Left lung (tissue), 4 donors: ENCODE measurements at regions not wholly inside any gene's neighbourhood (a gene's known extent, or its start where the extent isn't known, plus 50 kb on each side); places are given as distances from the start of the nearest gene placed in this dataset.
"Not testable (repeated sequence)": the region's sequence is repeated elsewhere in the genome, so short reads cannot be mapped to it uniquely, and the experiment has no call there.

Experiments
- ATAC-seq: fragments of 200-7000 bp; cut with Tn5 transposase; one replicate; pipeline ENCODE4 v1.9.1; 2020; ENCODE audit warnings: moderate library complexity
- DNase-seq, 4 donors: peaks; one replicate each; pipeline ENCODE4 v3.0.0-alpha.2; 2013 to 2020
- H3K27ac ChIP-seq, 2 donors: fragments of 200-600 bp; sonication (generic) in 1 of 2; one replicate each; pipeline versions ENCODE4 v1.5.0 to v1.8.0; 2020 to 2021
- H3K27me3 ChIP-seq, 2 donors: fragments of 200-600 bp; sonication (generic) in 1 of 2; one replicate each; pipeline versions ENCODE4 v1.5.0 to v1.8.0; 2020 to 2021
- H3K36me3 ChIP-seq, 2 donors: fragments of 200-600 bp; sonication (generic) in 1 of 2; one replicate each; pipeline versions ENCODE4 v1.5.0 to v1.8.0; 2020 to 2021
- H3K4me1 ChIP-seq, 2 donors: fragments of 200-600 bp; one replicate each; pipeline ENCODE4 v1.8.0; 2021
- H3K4me3 ChIP-seq, 2 donors: fragments of 200-600 bp; sonication (generic) in 1 of 2; one replicate each; pipeline versions ENCODE4 v1.5.0 to v1.8.0; 2020 to 2021; ENCODE audit warnings: mild to moderate bottlenecking in 1 of 2
- H3K9me3 ChIP-seq, 2 donors: fragments of 200-600 bp; sonication (generic) in 1 of 2; one replicate each; pipeline versions ENCODE4 v1.5.0 to v1.8.0; 2020 to 2021
- intact Hi-C, 2 donors: fragments of 100-400 bp; cut with DNase I; formaldehyde crosslinking; loops; one replicate each; pipeline versions ENCODE4 v1.11.2 to v1.14.2; 2022
- TF ChIP-seq, protein P1 (sequence below), 2 donors: fragments of 200-600 bp; sonication (generic) in 1 of 2; IDR thresholded peaks; one replicate each; pipeline versions ENCODE4 v1.5.0 to v1.8.0; 2021; ENCODE audit warnings: antibody characterized with exemption in 2 of 2
- donor health status: DM: no; HTN: yes; CAD: no.
- donor health status: DM: no; HTN: no; CAD: no.

DNA sequence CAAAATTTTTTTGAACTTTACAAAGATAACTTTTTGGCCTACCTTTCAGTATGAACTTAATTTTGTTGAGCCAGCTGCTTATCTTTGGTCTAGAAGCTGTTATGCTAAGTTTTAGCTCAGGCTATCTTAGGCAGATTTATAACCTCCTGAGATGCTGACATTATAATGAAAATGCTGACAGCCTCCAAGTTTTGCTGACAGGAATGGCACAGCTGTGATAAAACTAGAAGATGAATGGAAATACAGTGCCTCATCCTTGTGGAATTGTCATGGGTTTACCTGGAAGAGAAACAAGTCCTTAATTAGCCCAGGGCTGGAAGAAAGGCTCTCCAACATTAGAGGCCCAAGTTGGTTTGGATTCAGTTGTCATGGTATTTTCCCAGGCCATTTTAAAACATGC is 123.3 kb downstream of the OXSM start:
- Histone ChIP-seq H3K27me3 (no peaks in the 10 kb centered on the region), H3K4me3 (no peak overlapping the region), H3K36me3 (no peaks in the 10 kb centered on the region), H3K27ac (no peak overlapping the region), H3K4me1 (no peaks in the 10 kb centered on the region), H3K9me3 (no peaks in the 10 kb centered on the region)
- TF ChIP-seq, protein P1, sequence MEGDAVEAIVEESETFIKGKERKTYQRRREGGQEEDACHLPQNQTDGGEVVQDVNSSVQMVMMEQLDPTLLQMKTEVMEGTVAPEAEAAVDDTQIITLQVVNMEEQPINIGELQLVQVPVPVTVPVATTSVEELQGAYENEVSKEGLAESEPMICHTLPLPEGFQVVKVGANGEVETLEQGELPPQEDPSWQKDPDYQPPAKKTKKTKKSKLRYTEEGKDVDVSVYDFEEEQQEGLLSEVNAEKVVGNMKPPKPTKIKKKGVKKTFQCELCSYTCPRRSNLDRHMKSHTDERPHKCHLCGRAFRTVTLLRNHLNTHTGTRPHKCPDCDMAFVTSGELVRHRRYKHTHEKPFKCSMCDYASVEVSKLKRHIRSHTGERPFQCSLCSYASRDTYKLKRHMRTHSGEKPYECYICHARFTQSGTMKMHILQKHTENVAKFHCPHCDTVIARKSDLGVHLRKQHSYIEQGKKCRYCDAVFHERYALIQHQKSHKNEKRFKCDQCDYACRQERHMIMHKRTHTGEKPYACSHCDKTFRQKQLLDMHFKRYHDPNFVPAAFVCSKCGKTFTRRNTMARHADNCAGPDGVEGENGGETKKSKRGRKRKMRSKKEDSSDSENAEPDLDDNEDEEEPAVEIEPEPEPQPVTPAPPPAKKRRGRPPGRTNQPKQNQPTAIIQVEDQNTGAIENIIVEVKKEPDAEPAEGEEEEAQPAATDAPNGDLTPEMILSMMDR (IDR thresholded peaks at IDR 0.05) = no peak
- DNase-seq (no peak), ATAC-seq (no peak)
- intact Hi-C loops = no loop called here

DNA sequence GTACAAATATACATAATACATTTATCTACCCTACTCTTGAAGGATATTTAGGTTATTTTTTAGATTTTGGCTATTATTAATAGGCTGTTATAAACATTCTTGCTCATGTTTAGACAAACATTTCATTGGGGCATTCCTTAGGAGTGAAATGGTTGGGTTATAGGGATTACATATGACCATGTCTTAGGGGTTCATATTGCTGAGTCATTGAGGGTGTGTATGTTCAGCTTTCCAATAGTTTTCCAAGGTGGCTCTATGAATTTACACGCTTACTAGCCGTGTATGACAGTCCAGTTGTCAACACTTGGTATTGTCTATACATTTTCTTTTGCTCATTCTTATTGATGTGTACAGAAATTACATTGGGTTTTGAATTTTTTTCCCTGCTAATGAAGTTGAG is 125.8 kb downstream of the OXSM start:
- H3K4me3 ChIP-seq = no peak overlapping the region
- intact Hi-C loops = no loop called here
- H3K27ac ChIP-seq = no peak overlapping the region
- ATAC-seq (no peak), DNase-seq (no peak)
- TF ChIP-seq, protein P1 (IDR thresholded peaks at IDR 0.05) = no peak
- H3K36me3 ChIP-seq = no peaks in the 10 kb centered on the region
- H3K27me3 ChIP-seq = no peaks in the 10 kb centered on the region
- no peaks in the 10 kb centered on the region for H3K4me1 ChIP-seq
- H3K9me3 ChIP-seq = no peaks in the 10 kb centered on the region

DNA sequence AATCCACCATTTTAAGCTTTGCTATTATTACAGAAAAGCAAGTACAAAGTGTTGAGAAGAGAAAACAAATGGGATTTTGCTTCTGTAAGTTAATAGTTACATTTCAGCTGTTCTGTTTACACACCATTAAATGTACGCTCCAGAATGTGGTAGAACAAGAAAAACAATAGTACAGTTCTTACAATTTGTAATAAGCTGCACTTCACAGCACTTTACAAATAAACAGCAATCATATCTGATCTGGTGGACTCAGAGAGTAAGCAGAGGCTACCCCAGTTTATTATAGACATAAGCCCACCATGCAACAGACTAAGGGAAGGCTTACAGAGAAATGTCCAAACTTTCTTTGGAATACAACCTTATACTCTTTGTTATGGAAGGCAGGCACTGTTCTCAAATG is 126.4 kb downstream of the OXSM start:
- ATAC-seq (peak; percentile 35), DNase-seq (peak in 1 of 4 donors; percentile 26)
- TF ChIP-seq, protein P1 (IDR thresholded peaks at IDR 0.05) = no peak

DNA sequence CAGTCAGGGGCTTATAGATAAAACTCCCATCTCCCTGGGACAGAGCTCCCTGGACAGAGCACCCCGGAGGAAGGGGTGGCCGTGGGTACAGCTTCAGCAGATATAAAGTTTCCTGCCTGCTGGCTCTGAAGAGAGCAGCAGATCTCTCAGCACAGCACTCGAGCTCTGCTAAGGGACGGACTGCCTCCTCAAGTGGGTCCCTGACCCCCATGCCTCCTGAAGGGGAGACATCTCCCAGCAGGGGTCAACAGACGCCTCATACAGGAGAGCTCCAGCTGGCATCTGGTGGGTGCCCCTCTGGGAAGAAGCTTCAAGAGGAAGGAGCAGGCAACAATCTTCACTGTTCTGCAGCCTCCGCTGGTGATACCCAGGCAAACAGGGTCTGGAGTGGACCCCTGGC is 142.1 kb downstream of the OXSM start:
- intact Hi-C loops, H3K4me1 ChIP-seq: not testable (repeated sequence)

More for the DNA sequence above, 126.4 kb downstream of the OXSM start:
- Histone ChIP-seq H3K9me3 (no peaks in the 10 kb centered on the region), H3K4me1 (no peaks in the 10 kb centered on the region), H3K36me3 (no peaks in the 10 kb centered on the region), H3K27ac (no peak overlapping the region), H3K4me3 (no peak overlapping the region), H3K27me3 (no peaks in the 10 kb centered on the region)
- intact Hi-C loops = no loop called here

DNA sequence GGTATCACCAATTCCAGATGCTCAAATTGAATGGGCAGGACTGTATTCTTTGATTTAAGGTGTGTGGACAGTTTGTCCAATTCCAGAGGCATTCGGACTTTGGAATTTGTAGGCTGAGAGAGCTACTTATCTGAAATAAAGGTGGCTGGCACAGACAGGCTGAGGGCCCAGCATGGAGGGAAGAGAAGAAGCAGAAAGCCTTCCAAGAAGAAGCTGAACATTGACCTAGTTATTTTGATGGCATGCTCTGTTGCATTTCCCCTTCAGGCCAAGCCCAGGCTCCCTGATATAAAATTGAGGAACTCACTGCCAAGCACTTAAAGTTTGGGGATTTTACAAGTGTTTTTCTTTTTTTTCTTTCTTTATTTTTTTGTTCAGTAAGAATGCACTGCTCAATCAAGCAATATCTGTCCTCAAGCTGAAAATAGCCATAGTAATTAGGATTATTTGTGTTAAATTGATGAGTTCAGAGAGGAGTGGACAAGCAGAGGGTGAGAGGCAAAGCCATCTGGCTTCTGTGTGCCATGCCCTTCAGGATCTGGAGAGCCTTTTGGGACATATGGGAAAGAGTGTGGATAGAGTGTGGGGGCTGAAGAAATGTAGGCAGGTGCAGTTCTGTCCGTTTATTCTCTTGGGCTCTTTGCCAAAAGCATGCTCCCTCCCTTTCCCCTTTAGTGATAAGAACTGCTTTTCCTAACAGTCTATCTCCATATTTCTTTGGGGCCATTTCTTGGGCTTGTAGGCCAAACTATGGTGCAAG is 148.9 kb downstream of the OXSM start:
- Histone ChIP-seq H3K27me3 (no peaks in the 10 kb centered on the region), H3K4me1 (no peaks in the 10 kb centered on the region), H3K9me3 (peaks cover 0 to 4% of the 10 kb centered on the region in 2 donors), H3K27ac (no peak overlapping the region), H3K36me3 (no peaks in the 10 kb centered on the region), H3K4me3 (no peak overlapping the region)
- intact Hi-C loops = no loop called here
- DNase-seq (no peak), ATAC-seq (no peak)
- TF ChIP-seq, protein P1 (IDR thresholded peaks at IDR 0.05) = no peak

More for the DNA sequence above, 142.1 kb downstream of the OXSM start:
- not testable (repeated sequence) for DNase-seq, H3K27ac ChIP-seq, H3K36me3 ChIP-seq, ATAC-seq, H3K27me3 ChIP-seq, H3K4me3 ChIP-seq
- peaks cover 0 to 36% of the 10 kb centered on the region in 2 donors for H3K9me3 ChIP-seq

DNA sequence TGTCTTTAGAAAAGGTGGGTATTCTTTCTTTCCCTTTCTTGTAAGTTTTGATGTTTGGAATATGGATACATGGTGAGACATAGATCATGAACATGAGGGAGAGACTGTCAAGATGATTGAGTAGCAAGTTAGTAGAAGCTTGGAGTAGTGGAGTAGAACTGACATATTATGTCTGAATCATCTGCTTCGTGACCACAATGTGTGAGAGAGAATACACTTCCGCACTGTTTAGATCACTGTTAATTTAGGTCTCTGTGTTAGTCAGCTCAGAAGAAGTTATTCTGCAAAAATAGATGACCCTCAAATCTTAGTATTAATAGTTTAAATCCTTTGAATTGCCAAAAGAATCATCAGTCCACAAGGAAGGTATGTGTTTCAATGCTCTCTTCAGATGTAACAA is 151.0 kb downstream of the OXSM start:
- DNase-seq (no peak), ATAC-seq (no peak)
- TF ChIP-seq, protein P1 (IDR thresholded peaks at IDR 0.05) = no peak
- H3K4me3 ChIP-seq = no peak overlapping the region
- H3K27ac ChIP-seq = no peak overlapping the region
- H3K36me3 ChIP-seq = no peaks in the 10 kb centered on the region
- intact Hi-C loops = no loop called here
- no peaks in the 10 kb centered on the region for H3K27me3 ChIP-seq
- no peaks in the 10 kb centered on the region for H3K9me3 ChIP-seq
- H3K4me1 ChIP-seq = no peaks in the 10 kb centered on the region
